Trophoblast cell (in vitro differentiated cells and primary cell): ENCODE measurements at regions not wholly inside any gene's neighbourhood (a gene's known extent, or its start where the extent isn't known, plus 50 kb on each side); places are given as distances from the start of the nearest gene placed in this dataset.

Experiments
- DNase-seq, 2 donors: peaks; one replicate each; pipeline ENCODE4 v3.0.0-alpha.2; 2016
- H2AFZ ChIP-seq: 2 replicates; pipeline ENCODE4 v1.6.1; 2013; ENCODE audit warnings: low read length, moderate library complexity, mild to moderate bottlenecking; ENCODE audit not compliant: insufficient read depth, poor library complexity
- H2AK5ac ChIP-seq: 2 replicates; pipeline ENCODE4 v1.6.1; 2013; ENCODE audit warnings: mild to moderate bottlenecking, low read length
- H2BK120ac ChIP-seq: 2 replicates; pipeline ENCODE4 v1.6.1; 2013; ENCODE audit warnings: low read length, mild to moderate bottlenecking, moderate library complexity; ENCODE audit not compliant: insufficient read depth, poor library complexity
- H2BK12ac ChIP-seq: 2 replicates; pipeline ENCODE4 v1.6.1; 2013; ENCODE audit warnings: mild to moderate bottlenecking, low read length, moderate library complexity
- H2BK5ac ChIP-seq: 2 replicates; pipeline ENCODE4 v1.6.1; 2013; ENCODE audit warnings: low read length, low read depth, moderate library complexity, mild to moderate bottlenecking; ENCODE audit not compliant: poor library complexity
- H3K14ac ChIP-seq: 2 replicates; pipeline ENCODE4 v1.6.1; 2013; ENCODE audit warnings: mild to moderate bottlenecking, low read length
- H3K18ac ChIP-seq: 2 replicates; pipeline ENCODE4 v1.6.1; 2013; ENCODE audit warnings: mild to moderate bottlenecking, low read length
- H3K23ac ChIP-seq: 2 replicates; pipeline ENCODE4 v1.6.1; 2013; ENCODE audit warnings: low read length
- H3K27ac ChIP-seq: 2 replicates; pipeline ENCODE4 v1.5.1; 2013; ENCODE audit warnings: low read depth, mild to moderate bottlenecking, inconsistent platforms, low read length, moderate library complexity
- H3K27me3 ChIP-seq: 2 replicates; pipeline ENCODE4 v1.6.1; 2013; ENCODE audit warnings: inconsistent platforms, mild to moderate bottlenecking, low read length, moderate library complexity; ENCODE audit not compliant: insufficient read depth
- H3K36me3 ChIP-seq, 2 experiments: 1 replicate in 1 of 2; 2 replicates in 1 of 2; pipeline ENCODE4 v1.6.1; 2013; ENCODE audit warnings: low read length in 2 of 2, mild to moderate bottlenecking in 2 of 2, moderate library complexity in 1 of 2; ENCODE audit not compliant: insufficient read depth in 2 of 2, control insufficient read depth in 1 of 2
- H3K4ac ChIP-seq: 2 replicates; pipeline ENCODE4 v1.6.1; 2013; ENCODE audit warnings: low read depth, mild to moderate bottlenecking, low read length, moderate library complexity
- H3K4me1 ChIP-seq, 2 experiments: 1 replicate in 1 of 2; 2 replicates in 1 of 2; pipeline ENCODE4 v1.6.1; 2013; ENCODE audit warnings: low read length in 2 of 2, mild to moderate bottlenecking in 2 of 2, moderate library complexity in 1 of 2; ENCODE audit not compliant: insufficient read depth in 2 of 2, control insufficient read depth in 1 of 2
- H3K4me2 ChIP-seq: 2 replicates; pipeline ENCODE4 v1.6.1; 2013; ENCODE audit warnings: inconsistent platforms, mild to moderate bottlenecking, low read length, moderate library complexity
- H3K4me3 ChIP-seq: 2 replicates; pipeline ENCODE4 v1.5.1; 2013; ENCODE audit warnings: mild to moderate bottlenecking, low read depth, low read length, inconsistent platforms
- H3K79me1 ChIP-seq: one replicate; pipeline ENCODE4 v1.6.1; 2013; ENCODE audit warnings: low read length
- H3K79me2 ChIP-seq: 2 replicates; pipeline ENCODE4 v1.6.1; 2013; ENCODE audit warnings: low read length, mild to moderate bottlenecking; ENCODE audit not compliant: control insufficient read depth, insufficient read depth, poor library complexity
- H3K9ac ChIP-seq: 2 replicates; pipeline ENCODE4 v1.6.1; 2013; ENCODE audit warnings: mild to moderate bottlenecking, low read length
- H3K9me3 ChIP-seq: 2 replicates; pipeline ENCODE4 v1.6.1; 2013; ENCODE audit warnings: low read depth, mild to moderate bottlenecking, control low read depth, inconsistent platforms, low read length; ENCODE audit not compliant: insufficient read depth
- H4K12ac ChIP-seq: 2 replicates; pipeline ENCODE4 v1.6.1; 2013; ENCODE audit warnings: low read depth, mild to moderate bottlenecking, low read length, moderate library complexity
- H4K8ac ChIP-seq: 2 replicates; pipeline ENCODE4 v1.6.1; 2013; ENCODE audit warnings: low read depth, mild to moderate bottlenecking, low read length, moderate library complexity
- H4K91ac ChIP-seq: one replicate; pipeline ENCODE4 v1.6.1; 2013; ENCODE audit warnings: low read depth, mild to moderate bottlenecking, low read length, moderate library complexity
- WGBS: extraction: QIAGEN DNeasy Blood & Tissue Kit; methylation state at CpG from one replicate; pipeline ENCODE4 v1.1.7; 2013; ENCODE audit warnings: missing lambda C conversion rate; ENCODE audit not compliant: insufficient read length, insufficient coverage; ENCODE audit errors: extremely low coverage; 5-methylcytosine and 5-hydroxymethylcytosine counted together

DNA sequence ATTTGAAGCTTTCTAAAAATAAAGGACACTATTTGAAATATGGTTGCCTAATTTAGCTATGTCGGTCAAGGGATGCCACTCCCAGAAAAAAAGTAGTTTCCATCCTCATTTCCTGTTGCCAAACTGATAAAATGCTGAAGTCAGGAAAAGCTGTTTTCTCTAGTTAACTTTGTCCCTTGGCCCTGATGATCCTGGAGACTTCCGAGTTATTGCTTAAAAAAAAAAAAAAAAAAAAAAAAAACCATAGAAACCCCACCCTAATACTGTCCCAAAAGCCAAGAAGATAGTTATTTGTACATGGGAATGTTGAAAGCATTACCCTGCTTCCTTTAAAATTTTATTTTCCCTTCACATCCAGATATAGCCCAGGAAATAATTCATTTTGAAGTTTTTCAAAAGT, 236.7 kb downstream of the SOD2 start:
- no peak overlapping the region for H2BK12ac ChIP-seq
- no peak overlapping the region for H3K14ac ChIP-seq
- H3K27me3 ChIP-seq = no peaks in the 10 kb centered on the region
- no peak overlapping the region for H3K9ac ChIP-seq
- WGBS = no CpG with 5 or more reads among the region's 2 CpGs
- no peaks in the 10 kb centered on the region for H3K79me2 ChIP-seq
- no peak overlapping the region for H2AK5ac ChIP-seq
- no peaks in the 10 kb centered on the region for H3K36me3 ChIP-seq
- H3K4me1 ChIP-seq = peaks cover 7% of the 10 kb centered on the region in 2 experiments
- H4K91ac ChIP-seq = no peak overlapping the region
- no peak overlapping the region for H4K12ac ChIP-seq
- no peak overlapping the region for H3K4me3 ChIP-seq
- H3K4me2 ChIP-seq = no peak overlapping the region
- no peak overlapping the region for H3K23ac ChIP-seq
- no peak overlapping the region for H2AFZ ChIP-seq
- peaks cover 2% of the 10 kb centered on the region for H3K9me3 ChIP-seq
- no peak overlapping the region for H3K27ac ChIP-seq
- no peaks in the 10 kb centered on the region for H3K79me1 ChIP-seq
- DNase-seq = no peak
- H3K4ac ChIP-seq = no peak overlapping the region
- no peak overlapping the region for H3K18ac ChIP-seq
- H2BK5ac ChIP-seq = no peak overlapping the region
- no peak overlapping the region for H4K8ac ChIP-seq
- no peak overlapping the region for H2BK120ac ChIP-seq

DNA sequence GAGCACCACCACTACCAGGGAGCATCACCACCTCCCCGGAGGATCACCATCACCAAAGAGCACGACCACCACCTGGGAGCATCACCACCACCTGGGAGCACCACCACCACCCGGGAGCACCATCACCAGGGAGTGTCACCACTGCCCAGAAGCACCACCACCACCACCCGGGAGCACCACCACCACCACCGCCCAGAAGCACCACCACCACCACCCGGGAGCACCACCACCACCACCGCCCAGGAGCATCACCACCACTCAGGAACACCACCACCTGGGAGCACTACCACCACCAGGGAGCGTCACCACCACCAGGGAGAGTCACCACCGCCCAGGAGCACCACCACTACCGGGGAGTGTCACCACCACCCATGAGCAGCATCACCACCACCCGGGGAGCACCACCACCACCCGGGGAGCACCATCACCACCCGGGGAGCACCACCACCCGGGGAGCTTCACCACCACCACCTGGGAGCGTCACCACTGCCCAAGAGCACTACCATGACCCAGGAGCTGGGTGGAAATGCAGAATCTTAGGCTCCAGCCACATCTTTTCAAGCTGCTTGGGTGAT, 237.3 kb downstream of the SOD2 start:
- Histone ChIP-seq H3K79me2 (no peaks in the 10 kb centered on the region), H3K27ac (no peak overlapping the region), H3K79me1 (no peaks in the 10 kb centered on the region), H3K14ac (no peak overlapping the region), H2AK5ac (no peak overlapping the region), H2AFZ (no peak overlapping the region), H3K4me1 (peaks cover 7% of the 10 kb centered on the region in 2 experiments), H3K9me3 (peaks cover 2% of the 10 kb centered on the region), H3K4ac (no peak overlapping the region), H3K18ac (no peak overlapping the region), H4K8ac (no peak overlapping the region), H2BK5ac (no peak overlapping the region), H3K36me3 (no peaks in the 10 kb centered on the region), H3K23ac (no peak overlapping the region), H2BK120ac (no peak overlapping the region), H3K4me3 (peak overlapping the region; percentile 53), H3K9ac (no peak overlapping the region), H2BK12ac (no peak overlapping the region), H3K27me3 (no peaks in the 10 kb centered on the region), H3K4me2 (no peak overlapping the region), H4K91ac (no peak overlapping the region), H4K12ac (no peak overlapping the region)
- no CpG with 5 or more reads among the region's 15 CpGs for WGBS
- DNase-seq = no peak

DNA sequence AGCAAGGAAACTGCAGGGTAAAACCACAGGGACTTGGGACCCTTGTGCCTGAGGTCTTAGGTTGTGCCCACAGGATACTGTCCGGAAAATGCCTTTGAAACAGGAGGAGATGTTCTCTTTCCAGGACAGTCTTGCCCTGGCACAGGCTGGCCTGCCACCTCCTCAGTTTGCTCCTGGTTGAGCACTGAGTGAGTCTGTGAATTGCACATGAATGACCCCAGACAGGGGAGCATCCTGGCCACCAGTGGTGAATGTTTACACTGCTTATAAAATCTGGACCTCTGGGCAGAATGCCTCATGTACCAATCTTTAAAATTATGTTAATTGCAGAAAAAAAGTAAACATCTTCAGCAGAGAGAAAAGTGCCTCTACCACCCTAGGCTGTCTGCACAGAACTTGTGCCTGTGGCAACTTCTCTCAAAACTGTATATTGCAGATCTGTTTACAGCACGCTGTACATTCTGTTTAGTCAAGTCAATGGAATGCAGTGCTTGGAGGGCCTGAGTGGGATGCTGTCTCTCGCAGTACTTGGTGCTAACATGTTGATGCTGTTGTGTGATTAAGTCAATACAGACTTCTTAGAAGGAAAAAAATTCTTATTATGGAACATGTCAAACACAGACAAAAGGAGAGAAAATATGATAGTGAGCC, 242.1 kb downstream of the SOD2 start:
- H4K12ac ChIP-seq = no peak overlapping the region
- no CpG with 5 or more reads among the region's 3 CpGs for WGBS
- H3K4me2 ChIP-seq = no peak overlapping the region

DNA sequence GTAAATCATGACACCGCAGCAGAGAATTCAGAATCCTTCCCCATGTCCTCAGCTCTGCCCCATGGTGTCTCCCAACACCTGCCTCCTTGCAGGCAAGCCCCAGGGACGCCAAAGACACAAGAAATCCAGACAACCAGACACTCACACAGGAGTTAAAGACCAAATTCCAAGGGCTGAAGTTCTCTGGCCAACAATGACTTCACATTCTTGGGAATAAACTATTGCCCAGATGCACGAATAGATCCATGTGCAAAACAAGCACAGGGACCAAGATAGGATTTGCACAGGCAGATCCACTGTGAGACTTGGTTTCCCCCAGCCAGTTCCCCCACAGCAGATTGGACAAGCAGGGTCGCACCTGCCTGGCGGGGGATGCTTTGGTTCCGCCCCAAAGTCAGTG, 246.7 kb downstream of the SOD2 start:
- Histone ChIP-seq H2AK5ac (no peak overlapping the region), H2BK5ac (no peak overlapping the region), H4K8ac (no peak overlapping the region), H2AFZ (no peak overlapping the region), H3K79me1 (no peaks in the 10 kb centered on the region), H3K9ac (no peak overlapping the region), H3K14ac (no peak overlapping the region), H3K18ac (no peak overlapping the region), H4K91ac (no peak overlapping the region), H3K27ac (no peak overlapping the region), H3K4ac (no peak overlapping the region), H3K4me2 (no peak overlapping the region), H2BK12ac (no peak overlapping the region), H3K27me3 (no peaks in the 10 kb centered on the region), H3K4me3 (no peak overlapping the region), H3K9me3 (peaks cover 2% of the 10 kb centered on the region), H3K23ac (no peak overlapping the region), H3K36me3 (no peaks in the 10 kb centered on the region), H2BK120ac (no peak overlapping the region), H3K79me2 (no peaks in the 10 kb centered on the region), H3K4me1 (no peaks in the 10 kb centered on the region), H4K12ac (no peak overlapping the region)
- no peak for DNase-seq
- WGBS = no CpG with 5 or more reads among the region's 6 CpGs

More for the DNA sequence above, 242.1 kb downstream of the SOD2 start:
- Histone ChIP-seq H2AK5ac (no peak overlapping the region), H3K27me3 (no peaks in the 10 kb centered on the region), H4K91ac (no peak overlapping the region), H3K79me1 (no peaks in the 10 kb centered on the region), H2AFZ (no peak overlapping the region), H3K23ac (no peak overlapping the region), H3K4me3 (no peak overlapping the region), H3K27ac (no peak overlapping the region), H3K9me3 (peaks cover 2% of the 10 kb centered on the region), H3K9ac (no peak overlapping the region), H3K4me1 (no peaks in the 10 kb centered on the region), H3K79me2 (no peaks in the 10 kb centered on the region), H4K8ac (no peak overlapping the region), H3K36me3 (no peaks in the 10 kb centered on the region), H2BK120ac (no peak overlapping the region), H2BK12ac (no peak overlapping the region), H2BK5ac (no peak overlapping the region), H3K4ac (no peak overlapping the region), H3K18ac (no peak overlapping the region), H3K14ac (no peak overlapping the region)
- no peak for DNase-seq
